ENCODE measurements at regions not wholly inside any gene's neighbourhood (a gene's known extent, or its start where the extent isn't known, plus 50 kb on each side); places are given as distances from the start of the nearest gene placed in this dataset.

GRCh38 chr2:5612666-5613065 is 79.5 kb upstream of the SOX11 start:
- no peak for TF ChIP-seq ZNF785 (tag by site-specific recombination; IDR thresholded peaks at IDR 0.05)
- TF ChIP-seq, protein P1, sequence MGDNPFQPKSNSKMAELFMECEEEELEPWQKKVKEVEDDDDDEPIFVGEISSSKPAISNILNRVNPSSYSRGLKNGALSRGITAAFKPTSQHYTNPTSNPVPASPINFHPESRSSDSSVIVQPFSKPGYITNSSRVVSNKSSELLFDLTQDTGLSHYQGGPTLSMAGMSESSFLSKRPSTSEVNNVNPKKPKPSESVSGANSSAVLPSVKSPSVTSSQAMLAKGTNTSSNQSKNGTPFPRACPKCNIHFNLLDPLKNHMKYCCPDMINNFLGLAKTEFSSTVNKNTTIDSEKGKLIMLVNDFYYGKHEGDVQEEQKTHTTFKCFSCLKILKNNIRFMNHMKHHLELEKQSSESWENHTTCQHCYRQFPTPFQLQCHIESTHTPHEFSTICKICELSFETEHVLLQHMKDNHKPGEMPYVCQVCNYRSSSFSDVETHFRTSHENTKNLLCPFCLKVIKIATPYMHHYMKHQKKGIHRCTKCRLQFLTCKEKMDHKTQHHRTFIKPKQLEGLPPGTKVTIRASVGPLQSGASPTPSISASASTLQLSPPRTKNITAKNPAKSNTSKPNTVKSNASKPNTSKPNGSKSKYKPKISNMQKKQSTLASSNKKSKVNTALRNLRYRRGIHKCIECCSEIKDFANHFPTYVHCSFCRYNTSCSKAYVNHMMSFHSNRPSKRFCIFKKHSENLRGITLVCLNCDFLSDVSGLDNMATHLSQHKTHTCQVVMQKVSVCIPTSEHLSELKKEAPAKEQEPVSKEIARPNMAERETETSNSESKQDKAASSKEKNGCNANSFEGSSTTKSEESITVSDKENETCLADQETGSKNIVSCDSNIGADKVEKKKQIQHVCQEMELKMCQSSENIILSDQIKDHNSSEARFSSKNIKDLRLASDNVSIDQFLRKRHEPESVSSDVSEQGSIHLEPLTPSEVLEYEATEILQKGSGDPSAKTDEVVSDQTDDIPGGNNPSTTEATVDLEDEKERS (tag by site-specific recombination; IDR thresholded peaks at IDR 0.05): no peak
- TF ChIP-seq, protein P2, sequence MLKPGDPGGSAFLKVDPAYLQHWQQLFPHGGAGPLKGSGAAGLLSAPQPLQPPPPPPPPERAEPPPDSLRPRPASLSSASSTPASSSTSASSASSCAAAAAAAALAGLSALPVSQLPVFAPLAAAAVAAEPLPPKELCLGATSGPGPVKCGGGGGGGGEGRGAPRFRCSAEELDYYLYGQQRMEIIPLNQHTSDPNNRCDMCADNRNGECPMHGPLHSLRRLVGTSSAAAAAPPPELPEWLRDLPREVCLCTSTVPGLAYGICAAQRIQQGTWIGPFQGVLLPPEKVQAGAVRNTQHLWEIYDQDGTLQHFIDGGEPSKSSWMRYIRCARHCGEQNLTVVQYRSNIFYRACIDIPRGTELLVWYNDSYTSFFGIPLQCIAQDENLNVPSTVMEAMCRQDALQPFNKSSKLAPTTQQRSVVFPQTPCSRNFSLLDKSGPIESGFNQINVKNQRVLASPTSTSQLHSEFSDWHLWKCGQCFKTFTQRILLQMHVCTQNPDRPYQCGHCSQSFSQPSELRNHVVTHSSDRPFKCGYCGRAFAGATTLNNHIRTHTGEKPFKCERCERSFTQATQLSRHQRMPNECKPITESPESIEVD (tag by site-specific recombination; IDR thresholded peaks at IDR 0.05): no peak
- no peak for TF ChIP-seq ZNF701 (tag by site-specific recombination; IDR thresholded peaks at IDR 0.05)
- no peak for TF ChIP-seq ZNF555 (tag by site-specific recombination; conservative IDR thresholded peaks at IDR 0.05)
- TF ChIP-seq HOXD13 (CRISPR knock-in tag; IDR thresholded peaks at IDR 0.05; ENCODE audit: borderline replicate concordance): no peak
- no peak for TF ChIP-seq KLF1 (tag by site-specific recombination; IDR thresholded peaks at IDR 0.05)
- no peaks in the 10 kb centered on the region; the same call in 1 of the 2 replicates for H3K9me3 ChIP-seq (ENCODE audit: control insufficient read depth, insufficient read depth, low read depth, low read length)
- ChIA-PET CTCF (no interaction called here), POLR2A (no interaction called here)
- no peak overlapping the region for H3K4me3 ChIP-seq (ENCODE audit: low read depth, low read length)
- no peaks in the 10 kb centered on the region for H3K36me3 ChIP-seq (ENCODE audit: control insufficient read depth in 2 of 2, insufficient read depth in 1 of 2, low read length in 2 of 2)
- no peak overlapping the region for H3K27ac ChIP-seq (ENCODE audit: extremely low read depth, low read depth, low read length)
- no peaks in the 10 kb centered on the region for H3K4me1 ChIP-seq (ENCODE audit: control insufficient read depth, insufficient read depth, low read length)

DNA sequence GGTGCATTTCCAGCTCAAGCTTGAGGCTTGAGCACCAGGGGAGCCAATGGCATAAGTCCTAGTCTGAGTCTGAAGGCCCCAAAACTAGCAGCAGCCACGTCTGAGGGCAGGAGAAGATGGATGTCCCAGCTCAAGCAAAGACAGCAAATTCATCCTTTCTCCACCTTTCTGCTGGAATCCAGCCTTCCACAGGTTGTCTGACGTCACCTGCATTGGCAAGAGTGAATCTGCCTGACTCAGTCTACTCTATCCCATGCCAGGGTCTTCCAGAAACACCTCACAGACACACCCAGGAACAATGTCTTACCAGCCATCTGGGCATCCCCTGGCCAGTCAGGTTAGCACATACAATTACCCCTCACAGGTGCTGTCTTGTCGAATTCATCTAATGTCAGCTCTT is 76.2 kb upstream of the SOX11 start:
- no peaks in the 10 kb centered on the region for H3K4me1 ChIP-seq (ENCODE audit: control insufficient read depth, insufficient read depth, low read length)
- TF ChIP-seq ZNF473 (tag by site-specific recombination; IDR thresholded peaks at IDR 0.05) (no peak), ZNF768 (tag by site-specific recombination; IDR thresholded peaks at IDR 0.05) (no peak), IKZF3 (tag by site-specific recombination; IDR thresholded peaks at IDR 0.05) (no peak), YY1 (tag by site-specific recombination; IDR thresholded peaks at IDR 0.05) (no peak), GLI4 (tag by site-specific recombination; IDR thresholded peaks at IDR 0.05) (no peak), ZFP37 (tag by site-specific recombination; IDR thresholded peaks at IDR 0.05) (no peak), ZEB2 (tag by site-specific recombination; IDR thresholded peaks at IDR 0.05) (no peak), ZSCAN18 (tag by site-specific recombination; IDR thresholded peaks at IDR 0.05) (no peak), ZNF211 (tag by site-specific recombination; IDR thresholded peaks at IDR 0.05; ENCODE audit: low read depth) (no peak), ZSCAN23 (tag by site-specific recombination; IDR thresholded peaks at IDR 0.05) (no peak), ZNF112 (tag by site-specific recombination; IDR thresholded peaks at IDR 0.05) (no peak), ZNF530 (tag by site-specific recombination; IDR thresholded peaks at IDR 0.05; ENCODE audit: low read depth) (no peak), ZNF248 (tag by site-specific recombination; IDR thresholded peaks at IDR 0.05) (no peak)
- TF ChIP-seq, protein P3, sequence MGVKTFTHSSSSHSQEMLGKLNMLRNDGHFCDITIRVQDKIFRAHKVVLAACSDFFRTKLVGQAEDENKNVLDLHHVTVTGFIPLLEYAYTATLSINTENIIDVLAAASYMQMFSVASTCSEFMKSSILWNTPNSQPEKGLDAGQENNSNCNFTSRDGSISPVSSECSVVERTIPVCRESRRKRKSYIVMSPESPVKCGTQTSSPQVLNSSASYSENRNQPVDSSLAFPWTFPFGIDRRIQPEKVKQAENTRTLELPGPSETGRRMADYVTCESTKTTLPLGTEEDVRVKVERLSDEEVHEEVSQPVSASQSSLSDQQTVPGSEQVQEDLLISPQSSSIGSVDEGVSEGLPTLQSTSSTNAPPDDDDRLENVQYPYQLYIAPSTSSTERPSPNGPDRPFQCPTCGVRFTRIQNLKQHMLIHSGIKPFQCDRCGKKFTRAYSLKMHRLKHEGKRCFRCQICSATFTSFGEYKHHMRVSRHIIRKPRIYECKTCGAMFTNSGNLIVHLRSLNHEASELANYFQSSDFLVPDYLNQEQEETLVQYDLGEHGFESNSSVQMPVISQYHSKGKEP (tag by site-specific recombination; IDR thresholded peaks at IDR 0.05): no peak
- TF ChIP-seq, protein P4, sequence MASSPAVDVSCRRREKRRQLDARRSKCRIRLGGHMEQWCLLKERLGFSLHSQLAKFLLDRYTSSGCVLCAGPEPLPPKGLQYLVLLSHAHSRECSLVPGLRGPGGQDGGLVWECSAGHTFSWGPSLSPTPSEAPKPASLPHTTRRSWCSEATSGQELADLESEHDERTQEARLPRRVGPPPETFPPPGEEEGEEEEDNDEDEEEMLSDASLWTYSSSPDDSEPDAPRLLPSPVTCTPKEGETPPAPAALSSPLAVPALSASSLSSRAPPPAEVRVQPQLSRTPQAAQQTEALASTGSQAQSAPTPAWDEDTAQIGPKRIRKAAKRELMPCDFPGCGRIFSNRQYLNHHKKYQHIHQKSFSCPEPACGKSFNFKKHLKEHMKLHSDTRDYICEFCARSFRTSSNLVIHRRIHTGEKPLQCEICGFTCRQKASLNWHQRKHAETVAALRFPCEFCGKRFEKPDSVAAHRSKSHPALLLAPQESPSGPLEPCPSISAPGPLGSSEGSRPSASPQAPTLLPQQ (tag by site-specific recombination; IDR thresholded peaks at IDR 0.05): no peak
- no peaks in the 10 kb centered on the region for H3K36me3 ChIP-seq (ENCODE audit: control insufficient read depth in 2 of 2, insufficient read depth in 1 of 2, low read length in 2 of 2)
- H3K9me3 ChIP-seq (ENCODE audit: control insufficient read depth, insufficient read depth, low read depth, low read length): no peaks in the 10 kb centered on the region; the same call in 1 of the 2 replicates
- no peak overlapping the region for H3K27ac ChIP-seq (ENCODE audit: extremely low read depth, low read depth, low read length)
- CTCF ChIA-PET: no interaction called here
- no peak overlapping the region for H3K4me3 ChIP-seq (ENCODE audit: low read depth, low read length)
- POLR2A ChIA-PET: no interaction called here
